Stimulated activated CD4-positive, alpha-beta T cell treated with anti-CD3 and anti-CD28 coated beads, Interleukin-1b, Interleukin-23, amount 100 ng/mL, for 4 hours (primary cell): ENCODE measurements at regions not wholly inside any gene's neighbourhood (a gene's known extent, or its start where the extent isn't known, plus 50 kb on each side); places are given as distances from the start of the nearest gene placed in this dataset.

ENCODE experiments used
- DNase-seq, 2 donors: peaks; one replicate each; pipeline ENCODE4 v3.0.0-alpha.2; 2020; ENCODE audit warnings: low read depth in 2 of 2

- no peak for DNase-seq
These were observed 171.6 kb upstream of the SATB2 start for GRCh38 chr2:199629301-199629700.

GRCh38 chr2:199627417-199627816 is 169.7 kb upstream of the SATB2 start:
- DNase-seq, result no peak

- DNase-seq, result no peak
These were observed 167.2 kb upstream of the SATB2 start for GRCh38 chr2:199624958-199625357.

GRCh38 chr2:199612509-199613130 is 154.9 kb upstream of the SATB2 start:
- DNase-seq, result no peak

- no peak for DNase-seq
These were observed 150.2 kb upstream of the SATB2 start for GRCh38 chr2:199607914-199608313.

- DNase-seq, result no peak
These were observed 148.5 kb upstream of the SATB2 start for GRCh38 chr2:199606193-199606780.

GRCh38 chr2:199603721-199604291 is 146.1 kb upstream of the SATB2 start:
- DNase-seq, result no peak

- no peak for DNase-seq
These were observed 145.4 kb upstream of the SATB2 start for GRCh38 chr2:199602896-199603717.

- no peak for DNase-seq
These were observed 144.6 kb upstream of the SATB2 start for GRCh38 chr2:199602271-199602895.

- DNase-seq, result no peak
These were observed 138.8 kb upstream of the SATB2 start for GRCh38 chr2:199596549-199596948.

- DNase-seq, result no peak
These were observed 136.7 kb upstream of the SATB2 start for GRCh38 chr2:199594443-199594842.

GRCh38 chr2:199591826-199592225 is 134.1 kb upstream of the SATB2 start:
- DNase-seq, result no peak

GRCh38 chr2:199590321-199591203 is 132.8 kb upstream of the SATB2 start:
- no peak for DNase-seq

GRCh38 chr2:199589306-199589705 is 131.6 kb upstream of the SATB2 start:
- DNase-seq, result no peak

GRCh38 chr2:199588054-199588453 is 130.3 kb upstream of the SATB2 start:
- DNase-seq, result no peak

GRCh38 chr2:199586646-199587045 is 128.9 kb upstream of the SATB2 start:
- DNase-seq, result no peak

GRCh38 chr2:199583676-199584075 is 125.9 kb upstream of the SATB2 start:
- DNase-seq, result no peak

- DNase-seq, result no peak
These were observed 124.2 kb upstream of the SATB2 start for GRCh38 chr2:199581935-199582360.

GRCh38 chr2:199581408-199581807 is 123.7 kb upstream of the SATB2 start:
- no peak for DNase-seq

GRCh38 chr2:199575416-199575815 is 117.7 kb upstream of the SATB2 start:
- DNase-seq, result no peak

GRCh38 chr2:199572571-199572970 is 114.8 kb upstream of the SATB2 start:
- no peak for DNase-seq
